CD4-positive, alpha-beta T cell treated with Interleukin-17A for 4 hours (primary cell): ENCODE measurements at regions not wholly inside any gene's neighbourhood (a gene's known extent, or its start where the extent isn't known, plus 50 kb on each side); places are given as distances from the start of the nearest gene placed in this dataset.

Experiments
- DNase-seq: peaks from one replicate; pipeline ENCODE4 v3.0.0-alpha.2; 2020; ENCODE audit warnings: mixed read lengths

- DNase-seq = no peak
Measured at GRCh38 chr18:25962919-25963318, 127.5 kb downstream of the SS18 start.

GRCh38 chr18:25962176-25962575, 128.2 kb downstream of the SS18 start:
- no peak for DNase-seq

DNA sequence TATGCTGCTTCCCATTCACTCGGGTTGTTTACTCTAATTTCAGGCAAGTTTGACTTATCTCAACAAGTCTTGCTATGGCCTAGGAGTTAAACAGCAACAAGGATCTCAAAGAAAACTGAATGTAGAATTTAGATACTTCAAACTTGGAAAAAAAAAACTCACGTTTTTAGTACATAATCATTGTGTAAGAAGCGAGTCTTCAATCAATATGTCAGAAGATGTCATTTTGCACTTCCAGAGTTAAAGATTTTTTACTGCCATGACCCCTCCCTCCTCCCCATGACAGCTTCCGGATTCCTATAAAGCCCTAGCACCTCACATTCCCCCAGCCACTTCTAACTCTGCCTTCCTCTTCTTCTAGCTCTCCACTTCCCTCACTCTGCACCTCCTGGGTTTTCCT, 133.4 kb downstream of the SS18 start:
- DNase-seq = no peak

DNA sequence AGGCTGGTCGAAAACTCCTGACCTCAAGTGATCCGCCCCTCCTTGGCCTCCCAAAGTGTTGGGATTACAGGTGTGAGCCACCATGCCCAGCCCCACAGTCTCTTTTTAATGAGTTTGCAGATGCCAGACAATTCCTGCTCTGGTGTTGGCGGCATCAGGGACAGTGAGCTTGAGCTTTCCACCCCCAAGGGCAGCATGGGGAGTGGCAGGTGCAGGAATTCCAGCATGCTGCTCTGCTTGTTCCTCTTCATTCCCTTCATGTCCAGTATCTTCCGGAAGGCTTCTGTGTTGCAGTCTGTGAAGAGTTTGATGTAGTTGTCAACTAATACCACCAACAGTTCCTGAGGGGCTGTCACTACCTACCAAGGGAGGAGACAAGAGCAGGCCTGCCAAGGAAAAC, 137.3 kb downstream of the SS18 start:
- DNase-seq = no peak

- no peak for DNase-seq
Measured at GRCh38 chr18:25950321-25950720, 140.1 kb downstream of the SS18 start.

DNA sequence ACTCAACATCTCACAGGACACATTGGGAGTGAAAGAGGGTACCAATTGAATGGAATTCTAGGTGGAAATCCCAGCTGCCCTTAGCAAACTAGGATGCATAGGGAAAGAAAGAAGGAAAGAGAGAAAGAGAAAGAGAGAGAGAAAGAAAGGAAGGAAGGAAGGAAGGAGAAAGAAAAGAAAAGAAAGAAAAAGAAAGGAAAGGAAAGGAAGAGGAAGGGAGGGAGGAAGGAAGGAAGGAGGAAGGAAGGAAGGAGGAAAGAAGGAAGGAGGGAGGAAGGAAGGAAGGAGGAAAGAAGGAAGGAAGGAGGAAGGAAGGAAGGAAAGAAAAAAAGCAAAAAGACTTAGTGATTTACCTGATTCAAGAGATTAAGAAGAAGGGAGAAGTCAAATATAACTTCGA, 143.9 kb downstream of the SS18 start:
- no peak for DNase-seq

GRCh38 chr18:25935356-25935755, 155.1 kb downstream of the SS18 start:
- DNase-seq = no peak

DNA sequence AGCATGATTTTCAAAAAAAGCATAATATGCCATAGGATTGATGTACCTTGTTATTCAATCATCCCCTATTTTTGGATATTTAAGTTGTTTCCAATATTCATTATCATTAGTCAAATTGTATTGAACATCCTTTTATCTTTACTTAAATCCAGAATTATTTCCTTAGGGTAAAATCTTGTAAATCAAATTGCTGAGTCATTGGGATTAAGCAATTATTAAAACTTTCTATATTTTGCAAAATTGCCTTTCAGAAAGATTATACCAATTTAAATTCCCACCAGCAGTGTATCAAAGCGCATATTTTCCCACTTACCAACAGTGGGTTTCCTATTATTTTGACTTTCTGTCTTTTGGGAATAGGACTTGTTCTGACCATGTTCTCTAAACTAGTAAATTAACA, 159.3 kb downstream of the SS18 start:
- DNase-seq = no peak

GRCh38 chr18:25929787-25930186, 160.6 kb downstream of the SS18 start:
- DNase-seq = no peak

DNA sequence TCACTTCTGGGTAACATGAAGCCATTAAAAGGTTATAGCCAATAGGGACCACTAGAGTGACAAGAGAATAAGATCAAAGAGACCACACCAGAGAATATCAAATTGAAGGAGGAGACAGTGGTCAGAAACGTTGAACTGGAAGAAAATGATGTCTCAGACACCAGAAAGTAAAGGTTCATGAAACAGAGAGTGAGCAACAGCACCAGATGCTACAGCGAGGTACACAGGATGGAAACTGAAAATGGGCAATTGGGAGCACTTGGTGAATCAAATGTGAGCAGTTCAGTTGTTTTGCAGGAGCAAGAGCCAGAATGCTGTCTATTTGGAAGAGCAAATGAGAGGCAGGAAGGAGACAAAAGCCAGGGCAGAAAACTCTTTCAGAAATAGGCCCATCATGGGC, 162.6 kb downstream of the SS18 start:
- DNase-seq = no peak

DNA sequence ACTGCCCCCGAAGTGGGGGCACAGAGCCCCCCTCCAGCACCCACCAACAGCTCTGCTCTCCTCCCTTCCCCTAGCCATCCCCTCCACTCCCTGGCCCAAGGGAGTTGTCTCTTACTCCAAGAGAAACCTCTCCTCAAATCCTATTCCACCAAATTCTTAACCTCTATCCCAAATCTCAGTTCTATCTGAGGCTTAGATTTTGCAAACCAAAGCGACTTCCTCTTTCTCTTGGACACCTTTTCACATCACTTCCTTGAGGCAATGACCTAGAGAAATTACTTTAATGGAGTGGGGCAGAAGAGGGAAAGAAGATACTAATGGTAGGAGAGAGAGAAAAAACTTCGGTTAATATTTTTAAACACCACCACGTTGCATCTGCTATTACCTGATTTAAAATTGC, 167.2 kb downstream of the SS18 start:
- DNase-seq = no peak

- peak; percentile 31 for DNase-seq
Measured at GRCh38 chr18:25921677-25922421, 168.6 kb downstream of the SS18 start.

DNA sequence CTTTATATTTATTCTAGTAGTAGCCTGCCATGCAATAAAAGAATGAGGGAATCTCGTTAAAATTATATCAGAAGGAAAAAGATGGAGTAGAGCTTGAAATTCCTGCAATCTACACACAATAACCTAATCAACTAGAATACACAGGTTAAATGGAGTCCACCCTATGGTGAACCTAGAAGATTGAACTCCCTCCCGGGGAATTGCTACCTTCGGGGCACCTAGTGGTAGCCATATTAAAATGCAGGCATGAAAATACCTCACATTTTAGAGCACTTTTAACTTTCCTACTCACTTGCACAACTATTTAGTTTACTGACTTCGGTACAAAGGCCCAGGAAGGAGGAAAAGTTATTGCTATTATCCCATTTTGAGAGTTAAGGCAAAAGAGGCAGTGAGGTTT, 174.5 kb downstream of the SS18 start:
- DNase-seq = no peak

DNA sequence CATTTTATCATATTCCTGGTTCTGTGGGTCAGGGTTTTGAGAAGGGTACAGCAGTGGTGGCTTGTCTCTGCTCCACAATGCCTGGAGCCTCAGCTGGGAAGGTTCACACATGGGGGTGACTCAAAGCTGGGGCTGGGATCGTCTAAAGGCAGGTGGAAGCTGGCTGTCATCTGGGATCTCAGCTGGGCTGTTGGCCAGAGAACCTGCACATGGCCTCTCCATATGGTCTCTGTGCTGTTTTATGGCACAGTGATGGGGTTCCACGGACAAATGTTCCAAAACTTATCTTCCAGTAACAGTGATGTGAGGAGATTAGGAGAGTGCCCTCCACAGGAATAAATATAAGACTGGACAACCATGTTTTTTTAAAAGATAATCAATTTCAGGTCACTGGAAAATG, 191.4 kb downstream of the SS18 start:
- DNase-seq = no peak

GRCh38 chr18:25896956-25897355, 193.5 kb downstream of the SS18 start:
- DNase-seq = no peak

GRCh38 chr18:25896178-25896780, 194.1 kb downstream of the SS18 start:
- DNase-seq = peak; percentile 14

DNA sequence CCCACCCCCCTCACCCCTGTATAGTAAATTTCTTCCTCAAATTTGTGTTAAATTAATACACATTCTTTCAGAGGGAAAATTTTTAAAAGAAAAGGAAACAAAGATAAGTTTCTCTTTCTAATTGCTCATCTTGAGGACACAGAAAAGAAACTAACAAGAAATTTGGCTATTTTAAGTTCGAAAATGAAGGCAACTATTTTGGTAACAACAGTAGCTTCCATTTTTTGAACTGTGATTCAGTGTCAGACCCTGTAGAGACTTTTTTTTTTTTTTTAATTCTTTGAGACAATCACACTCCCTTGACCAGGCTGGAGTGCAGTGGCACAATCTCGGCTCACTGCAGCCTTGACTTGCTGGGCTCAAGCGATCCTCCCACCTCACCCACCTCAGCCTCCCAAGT, 194.9 kb downstream of the SS18 start:
- no peak for DNase-seq

DNA sequence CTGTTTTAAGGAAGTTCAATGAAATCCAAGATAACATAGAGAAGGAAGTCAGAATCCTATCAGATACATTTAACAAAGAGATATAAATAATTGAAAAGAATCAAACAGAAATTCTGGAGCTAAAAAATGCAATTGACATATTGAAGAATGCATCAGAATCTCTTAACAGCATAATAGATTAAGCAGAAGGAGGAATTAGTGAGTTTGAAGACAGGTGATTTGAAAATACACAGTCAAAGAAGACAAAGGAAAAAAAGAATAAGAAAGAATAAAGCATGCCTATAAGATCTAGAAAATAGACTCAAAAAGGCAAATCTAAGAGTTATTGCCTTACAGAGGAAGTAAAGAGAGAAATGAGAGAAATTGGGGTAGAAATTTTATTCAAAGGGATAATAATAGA, 204.1 kb downstream of the SS18 start:
- DNase-seq = no peak

DNA sequence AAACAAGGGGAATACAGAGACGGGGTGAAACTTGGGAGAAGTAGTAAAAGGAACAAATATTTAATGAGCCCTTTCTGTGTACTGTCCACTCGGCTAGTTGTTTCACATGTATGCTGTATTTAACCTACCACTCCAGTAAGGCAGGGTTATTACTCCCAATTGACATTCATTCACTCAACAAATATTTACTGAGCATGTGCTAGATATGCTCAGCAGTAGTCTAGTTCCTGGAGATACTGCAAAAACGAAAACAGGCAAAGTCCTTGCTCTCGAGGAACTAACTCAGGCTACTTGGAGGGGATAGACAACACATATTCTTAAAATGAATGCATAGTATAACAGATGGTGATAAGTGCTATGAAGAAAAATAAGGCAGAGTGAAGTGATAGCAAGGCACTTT, 207.3 kb downstream of the SS18 start:
- no peak for DNase-seq

- no peak for DNase-seq
Measured at GRCh38 chr18:25881149-25881548, 209.3 kb downstream of the SS18 start.

DNA sequence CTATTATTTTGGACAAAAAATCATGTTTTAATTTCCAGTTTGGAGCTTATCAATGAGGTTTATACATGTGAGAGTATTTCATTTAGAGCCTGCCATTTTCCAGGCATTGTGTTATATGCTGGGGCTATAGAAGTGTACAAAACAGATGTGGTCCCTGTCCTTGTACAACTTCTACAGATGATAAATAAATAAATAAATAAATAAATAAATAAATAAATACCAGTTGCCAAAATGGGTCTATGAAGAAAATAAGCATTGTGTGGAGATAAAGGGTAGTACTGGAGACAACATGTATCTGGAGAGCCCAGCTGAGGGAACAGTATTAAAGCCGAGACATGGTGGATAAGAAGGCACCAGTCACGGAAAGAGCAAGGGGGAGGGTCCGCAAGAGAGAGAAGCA, 210.0 kb downstream of the SS18 start:
- no peak for DNase-seq

- DNase-seq = no peak
Measured at GRCh38 chr18:25876330-25876948, 214.0 kb downstream of the SS18 start.

GRCh38 chr18:25875551-25876240, 214.7 kb downstream of the SS18 start:
- DNase-seq = no peak

GRCh38 chr18:25873833-25874232, 216.6 kb downstream of the SS18 start:
- no peak for DNase-seq
